Muscle of arm (tissue), 1 donor: ENCODE measurements at regions not wholly inside any gene's neighbourhood (a gene's known extent, or its start where the extent isn't known, plus 50 kb on each side); places are given as distances from the start of the nearest gene placed in this dataset.
"Not testable (repeated sequence)": the region's sequence is repeated elsewhere in the genome, so short reads cannot be mapped to it uniquely, and the experiment has no call there.

Experiments used
- DNase-seq: peaks from one replicate; pipeline ENCODE4 v3.0.0-alpha.2; 2013

DNA sequence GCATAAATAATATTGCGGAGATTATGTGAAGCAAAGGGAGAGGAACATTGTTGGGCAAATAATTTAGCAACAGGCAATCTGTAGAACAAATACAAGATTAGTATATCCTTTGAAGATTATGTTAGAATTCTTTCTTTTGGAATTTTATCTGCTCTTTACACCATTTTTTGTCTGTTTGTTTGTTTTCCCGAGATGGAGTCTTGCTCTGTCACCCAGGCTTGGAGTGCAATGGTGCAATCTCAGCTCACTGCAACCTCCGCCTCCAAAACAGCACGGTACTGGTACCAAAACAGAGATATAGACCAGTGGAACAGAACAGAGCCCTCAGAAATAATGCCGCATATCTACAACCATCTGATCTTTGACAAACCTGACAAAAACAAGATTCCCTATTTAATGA, 250.3 kb downstream of the FSIP2 start:
- not testable (repeated sequence) for DNase-seq

DNA sequence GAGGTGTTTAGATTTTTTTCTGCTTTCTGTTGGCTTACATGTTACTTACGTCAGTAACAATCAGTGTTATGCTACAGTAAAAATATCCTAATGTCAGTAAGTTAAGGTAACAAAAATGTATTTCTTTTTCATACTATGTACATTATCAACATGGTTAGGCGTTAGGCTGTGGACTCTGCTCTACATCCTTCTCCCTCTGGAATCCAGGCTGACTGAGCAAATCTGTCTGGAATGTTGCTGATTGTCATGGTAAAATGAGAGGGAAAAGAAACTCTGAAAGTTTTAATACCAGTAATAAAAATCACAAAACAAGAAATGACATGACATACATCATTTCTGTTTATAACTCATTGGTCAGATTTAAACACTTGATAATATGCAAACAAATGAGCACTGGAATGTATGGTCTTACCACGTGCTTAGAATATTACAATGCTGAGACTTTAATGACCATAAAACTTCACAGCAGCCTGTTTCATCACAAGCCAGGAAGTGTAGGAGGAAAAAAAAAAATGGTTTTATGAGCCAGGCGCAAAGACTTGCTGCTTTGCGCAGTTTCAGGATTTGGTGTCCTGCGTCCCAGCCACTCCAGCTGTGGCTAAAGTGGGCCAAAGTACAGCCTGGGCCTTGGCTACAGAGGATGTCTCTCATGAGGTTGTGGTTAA, 252.4 kb downstream of the FSIP2 start:
- DNase-seq, result no peak

DNA sequence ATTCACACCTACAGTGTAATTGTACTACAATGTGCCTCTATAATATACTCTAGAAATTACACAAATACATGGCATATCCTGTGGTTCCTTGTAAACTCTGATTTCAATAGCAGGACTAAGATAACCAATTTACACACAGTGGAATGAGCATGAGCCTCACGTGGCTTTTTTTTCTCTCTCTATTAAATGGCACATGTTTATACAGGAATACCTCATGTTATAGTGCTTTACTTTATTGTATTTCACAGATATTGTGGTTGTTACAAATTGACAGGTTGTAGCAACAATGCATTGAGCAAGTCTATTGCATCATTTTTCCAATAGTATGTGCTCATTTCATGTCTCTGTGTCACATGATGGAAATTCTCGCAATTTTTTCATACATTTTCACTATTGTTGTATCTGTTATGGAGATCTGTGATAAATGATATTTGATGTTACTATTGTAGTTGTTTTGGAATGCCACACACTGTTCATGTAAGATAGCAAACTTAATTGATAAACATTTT, 260.0 kb downstream of the FSIP2 start:
- no peak for DNase-seq

DNA sequence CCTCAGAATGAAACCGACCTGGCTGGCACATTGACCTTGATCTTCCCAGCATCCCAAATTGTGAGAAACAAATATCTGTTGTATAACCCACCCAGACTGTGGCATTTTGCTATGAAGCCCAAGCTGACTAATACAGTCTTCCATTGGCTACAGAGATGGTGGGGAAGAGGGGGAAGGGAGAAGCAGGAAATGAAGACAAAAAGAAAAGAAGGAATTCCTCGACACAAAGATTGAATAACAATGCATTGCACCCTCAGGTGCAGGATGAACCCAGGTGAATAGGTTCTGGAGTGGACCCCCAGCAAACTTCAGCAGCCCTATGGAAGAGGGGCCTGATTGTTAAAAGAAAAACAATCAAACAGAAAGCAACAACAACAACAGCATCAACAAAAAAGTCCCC, 270.7 kb downstream of the FSIP2 start:
- DNase-seq, result no peak

DNA sequence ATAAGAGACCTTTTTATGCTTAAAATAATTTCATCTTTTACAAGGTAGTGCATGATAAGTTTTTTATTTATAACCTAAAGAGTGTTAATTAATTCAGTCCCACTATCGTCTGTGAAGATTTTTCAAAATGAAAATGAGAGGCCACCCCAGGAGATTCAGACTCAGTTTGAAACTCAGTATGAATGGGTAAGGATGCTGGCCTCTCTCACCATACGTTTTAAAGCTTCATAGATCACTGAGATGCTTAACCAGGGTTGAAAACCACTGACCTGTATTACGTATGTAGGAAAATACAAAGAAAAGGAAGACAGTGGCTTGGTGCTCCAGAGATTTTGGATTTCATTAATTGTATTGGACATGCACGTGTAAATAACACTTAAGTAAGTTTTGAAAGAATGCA, 278.7 kb downstream of the FSIP2 start:
- DNase-seq, result no peak

DNA sequence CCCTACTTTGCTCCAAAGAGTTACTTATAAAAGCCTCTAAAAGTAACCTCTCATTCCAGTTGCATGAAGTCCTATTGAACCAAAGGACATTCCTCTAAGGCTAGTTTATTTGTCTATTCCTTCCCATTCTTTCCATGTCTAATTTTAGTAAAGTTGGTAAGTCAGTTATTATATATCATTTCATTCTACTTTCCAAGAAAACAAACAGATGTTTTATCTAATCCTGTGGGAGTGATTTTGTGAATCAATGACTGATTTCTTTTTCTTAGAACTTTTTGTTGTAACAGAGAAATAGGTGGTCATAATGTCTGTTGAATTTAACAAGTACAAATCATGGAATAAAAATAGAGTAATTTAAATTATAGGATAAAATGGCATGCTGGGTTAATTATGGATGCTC, 286.3 kb downstream of the FSIP2 start:
- no peak for DNase-seq

DNA sequence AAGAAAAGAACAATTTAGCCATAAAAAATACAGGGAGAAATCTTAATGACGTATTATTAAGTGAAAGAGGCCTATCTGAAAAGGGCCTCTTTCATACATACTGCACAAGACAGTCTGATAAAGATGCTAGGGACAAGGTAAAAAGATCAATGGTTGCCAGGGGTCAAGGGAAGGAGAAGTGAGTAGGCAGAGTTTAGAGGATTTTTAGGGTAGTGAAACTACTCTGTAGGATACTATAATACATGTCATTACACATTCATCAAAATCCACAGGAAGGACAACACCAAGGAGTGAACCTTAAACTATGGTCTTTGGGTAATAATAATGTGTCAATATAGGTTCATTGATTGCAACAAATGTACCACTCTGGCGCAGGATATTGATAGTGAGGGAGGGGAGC, 289.3 kb downstream of the FSIP2 start:
- no peak for DNase-seq

DNA sequence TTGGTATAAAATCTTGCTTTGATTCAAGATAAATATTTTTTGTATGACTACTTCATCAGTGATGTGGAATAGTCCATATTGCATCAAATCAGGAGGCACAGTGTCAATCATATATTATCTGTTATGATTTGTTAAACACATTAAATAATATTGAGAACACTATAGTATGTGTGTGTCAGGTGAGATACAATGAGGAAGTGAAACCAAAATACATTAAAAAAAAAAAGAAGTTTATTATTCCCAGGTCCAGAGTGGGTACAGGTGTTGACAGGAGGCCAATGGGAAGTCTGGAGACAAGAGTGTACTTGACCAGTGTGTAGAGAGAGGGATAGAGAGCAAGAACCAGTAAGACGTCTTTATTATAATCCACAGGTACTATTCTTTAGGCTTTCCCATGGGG, 292.6 kb downstream of the FSIP2 start:
- DNase-seq, result no peak

DNA sequence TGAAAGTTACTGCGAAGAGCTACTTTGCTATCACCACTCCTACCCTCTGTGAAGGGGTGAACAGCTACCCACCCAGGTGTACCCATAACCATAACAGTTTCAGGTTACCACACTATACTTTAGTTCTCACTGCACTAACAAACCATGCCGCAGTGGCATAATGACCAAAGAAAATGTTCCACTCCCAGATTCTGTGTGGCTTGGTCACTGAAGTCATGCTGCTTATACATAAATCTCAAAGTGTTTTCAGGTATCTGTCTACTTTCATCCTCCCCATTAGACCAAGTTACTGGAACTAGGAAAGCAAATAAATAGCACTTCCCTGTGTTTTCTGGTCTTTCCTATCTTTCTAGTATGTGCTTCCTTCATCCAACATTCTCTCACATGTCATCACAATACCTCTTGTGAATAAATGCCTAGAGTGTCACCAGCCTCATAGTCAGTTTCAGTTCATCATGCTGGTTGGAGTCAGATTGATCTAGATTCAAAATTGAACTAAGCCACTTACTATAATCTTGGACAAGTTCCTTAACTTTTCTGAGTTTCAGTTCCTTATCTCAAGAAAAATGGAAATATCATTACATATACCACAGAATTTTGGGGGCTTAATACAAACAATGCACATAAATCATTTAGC, 293.6 kb downstream of the FSIP2 start:
- DNase-seq, result no peak

DNA sequence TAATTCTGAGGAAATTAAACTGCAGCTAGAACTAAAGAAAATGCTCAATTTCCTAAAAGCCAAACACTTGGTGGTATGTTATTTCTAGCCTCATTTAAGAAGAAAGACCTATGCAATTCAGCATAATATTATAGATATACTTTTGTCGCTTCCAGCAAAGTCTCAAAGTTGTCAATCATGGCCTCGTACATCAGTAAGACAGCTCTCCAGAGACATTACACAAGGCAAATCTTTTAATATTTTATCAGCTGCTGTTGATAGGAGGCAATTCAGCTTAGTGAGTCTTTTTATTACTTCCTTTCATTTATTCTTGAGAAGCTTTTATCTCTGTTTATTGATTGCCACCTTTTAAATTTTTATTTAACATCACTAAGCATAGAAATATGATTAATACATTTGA, 294.3 kb downstream of the FSIP2 start:
- DNase-seq, result no peak

DNA sequence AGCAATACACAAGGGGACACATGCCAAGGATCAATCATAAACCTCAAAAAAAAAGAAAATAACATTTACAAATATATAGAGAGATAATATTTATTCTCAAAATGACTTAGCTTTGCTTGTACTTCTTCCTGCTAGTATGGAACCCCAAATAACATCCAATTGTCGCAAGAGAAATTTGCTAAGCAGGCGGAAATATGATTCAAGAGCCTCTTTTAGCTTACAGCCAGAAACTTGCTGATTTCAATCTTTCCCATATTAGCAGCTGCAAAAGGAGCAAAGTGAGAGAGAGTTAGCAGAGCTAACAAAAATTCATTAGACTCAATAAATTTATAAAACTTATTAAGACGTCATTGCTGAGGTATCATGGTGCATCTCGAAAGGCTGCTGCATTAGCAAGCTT, 294.9 kb downstream of the FSIP2 start:
- no peak for DNase-seq

DNA sequence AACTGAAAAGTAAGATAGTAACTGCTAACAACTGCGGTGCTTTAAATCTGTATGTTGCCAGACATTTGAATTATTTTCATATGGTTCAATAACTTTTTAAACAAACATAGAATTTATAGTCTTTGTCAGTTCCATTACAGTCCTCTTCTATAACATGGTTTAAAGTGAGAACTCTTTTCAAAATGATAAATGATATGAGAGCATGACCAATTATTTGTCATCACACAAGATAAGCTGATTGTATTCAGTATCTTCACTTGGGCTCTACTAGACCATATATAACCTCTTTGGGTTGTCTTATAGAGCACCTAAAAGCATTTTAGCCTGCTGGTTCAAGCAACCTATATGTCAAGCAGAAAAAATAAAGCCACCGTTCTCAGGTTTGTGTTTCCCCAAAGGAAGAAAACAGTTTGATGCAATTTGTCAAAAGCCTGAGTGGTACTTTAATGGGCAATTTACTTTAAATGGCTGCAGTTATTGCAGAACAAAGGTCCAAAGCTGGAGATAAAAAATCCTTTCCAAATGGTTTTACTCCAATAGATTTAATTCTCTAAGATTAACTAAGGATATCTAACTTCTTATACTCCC, 298.4 kb downstream of the FSIP2 start:
- no peak for DNase-seq

DNA sequence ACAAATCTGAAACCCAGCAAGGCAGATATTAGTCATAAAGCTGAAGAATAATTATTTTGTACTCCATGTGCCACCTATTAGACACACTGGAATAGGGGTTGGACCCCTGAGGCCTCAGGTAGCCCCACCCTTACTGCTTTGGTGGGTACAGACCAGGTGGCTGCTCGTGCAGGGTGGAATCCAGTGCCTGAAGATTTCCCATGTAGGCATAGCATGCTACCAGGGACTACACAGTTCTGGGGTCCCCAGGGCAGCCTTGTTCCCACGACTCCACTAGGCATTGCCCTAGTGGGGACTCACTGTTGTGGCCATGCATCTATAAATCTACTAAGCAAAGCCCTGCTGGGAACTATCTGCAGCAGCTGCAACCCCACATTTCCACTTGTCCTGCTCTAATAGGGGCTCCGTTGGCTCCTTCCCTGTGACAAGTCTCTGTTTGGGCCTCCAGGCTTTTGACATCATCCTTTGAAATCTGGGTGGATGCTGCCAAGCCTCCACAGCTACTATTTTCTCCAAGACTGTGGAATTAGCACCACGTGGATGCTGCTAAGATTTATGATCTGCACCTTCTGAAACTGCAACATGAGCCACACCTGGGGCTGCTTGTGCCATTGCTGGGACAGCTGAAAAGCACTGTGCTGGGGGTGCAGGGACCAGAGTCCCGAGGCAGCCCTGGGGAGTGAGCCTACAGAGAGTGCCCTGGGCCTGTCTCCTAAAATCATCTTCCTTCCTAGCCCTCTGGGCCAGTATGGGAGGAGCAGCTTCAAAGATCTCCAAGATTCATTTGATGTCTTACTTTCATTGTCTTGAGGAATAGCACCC, 303.8 kb downstream of the FSIP2 start:
- DNase-seq, result no peak

DNA sequence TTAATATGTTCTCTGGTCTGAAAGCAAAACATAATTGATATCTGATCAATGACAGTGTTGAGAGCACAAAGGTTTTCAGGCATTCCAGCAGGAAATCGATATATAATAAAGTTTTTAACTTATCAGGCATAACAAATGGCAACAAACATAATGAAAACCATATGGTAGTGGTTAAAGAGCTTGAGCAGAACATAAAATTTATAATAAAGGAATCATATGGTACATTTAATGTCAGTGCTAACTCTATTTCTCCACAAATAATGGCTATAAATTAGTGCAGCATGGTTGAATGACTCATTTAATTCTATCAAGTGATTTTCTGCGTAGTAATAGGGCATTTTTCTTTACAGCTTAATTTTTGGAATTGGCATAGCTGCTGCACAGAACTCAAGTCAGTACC, 306.2 kb downstream of the FSIP2 start:
- DNase-seq, result no peak

DNA sequence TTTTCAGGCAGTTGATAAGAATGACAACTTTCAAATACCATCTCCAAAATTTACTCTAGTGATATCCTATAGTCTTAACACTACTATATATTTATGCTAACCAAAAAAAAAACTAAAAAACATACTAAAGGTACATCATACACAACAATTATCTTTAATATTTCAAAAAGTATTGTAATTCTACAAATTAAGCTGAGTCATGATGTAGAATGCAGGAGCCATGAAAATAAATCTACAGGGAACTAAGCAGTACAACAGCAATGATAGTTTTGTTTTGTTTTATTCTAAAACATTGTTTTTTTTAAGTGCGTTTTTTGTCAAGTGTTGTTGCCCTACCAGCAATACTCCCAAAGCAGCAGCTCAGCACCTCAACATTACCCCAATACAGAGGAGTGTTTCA, 314.3 kb downstream of the FSIP2 start:
- DNase-seq, result no peak

DNA sequence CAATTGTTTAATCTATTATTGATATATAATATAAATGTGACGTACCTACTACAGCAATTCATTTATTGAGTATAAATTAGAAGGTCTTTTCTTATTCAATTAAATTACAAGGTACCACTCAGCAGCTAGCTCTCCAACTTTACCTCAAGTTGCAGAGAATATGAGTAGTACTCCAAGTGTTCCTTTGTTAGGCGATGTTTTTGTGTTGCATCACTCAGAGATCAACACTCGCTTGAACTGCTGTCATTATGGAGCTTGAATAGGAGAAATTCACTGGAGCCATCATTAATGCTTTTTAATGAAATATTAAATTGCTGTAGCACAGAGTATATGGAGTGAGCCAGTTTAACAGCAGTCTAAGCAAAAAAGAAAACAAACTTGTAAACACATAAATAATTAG, 320.0 kb downstream of the FSIP2 start:
- no peak for DNase-seq

DNA sequence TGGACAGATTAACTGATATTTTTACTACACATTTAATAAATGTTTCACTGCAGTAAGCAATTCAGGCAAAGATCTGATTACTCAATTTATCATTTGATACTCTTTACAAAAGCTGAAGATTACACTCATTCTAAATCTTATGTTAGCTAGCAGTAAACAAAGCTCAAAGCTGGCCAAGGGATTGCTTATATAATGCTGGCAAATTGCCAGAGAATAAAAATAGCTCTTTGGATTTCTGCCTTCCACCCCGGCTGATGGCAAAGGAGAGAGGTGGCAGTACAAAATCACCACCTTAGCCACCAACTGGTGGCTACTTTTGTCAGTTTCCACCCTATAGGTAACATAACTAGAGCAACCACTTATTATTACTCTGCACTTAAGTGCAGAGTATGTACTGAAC, 320.5 kb downstream of the FSIP2 start:
- DNase-seq, result peak; percentile 15

DNA sequence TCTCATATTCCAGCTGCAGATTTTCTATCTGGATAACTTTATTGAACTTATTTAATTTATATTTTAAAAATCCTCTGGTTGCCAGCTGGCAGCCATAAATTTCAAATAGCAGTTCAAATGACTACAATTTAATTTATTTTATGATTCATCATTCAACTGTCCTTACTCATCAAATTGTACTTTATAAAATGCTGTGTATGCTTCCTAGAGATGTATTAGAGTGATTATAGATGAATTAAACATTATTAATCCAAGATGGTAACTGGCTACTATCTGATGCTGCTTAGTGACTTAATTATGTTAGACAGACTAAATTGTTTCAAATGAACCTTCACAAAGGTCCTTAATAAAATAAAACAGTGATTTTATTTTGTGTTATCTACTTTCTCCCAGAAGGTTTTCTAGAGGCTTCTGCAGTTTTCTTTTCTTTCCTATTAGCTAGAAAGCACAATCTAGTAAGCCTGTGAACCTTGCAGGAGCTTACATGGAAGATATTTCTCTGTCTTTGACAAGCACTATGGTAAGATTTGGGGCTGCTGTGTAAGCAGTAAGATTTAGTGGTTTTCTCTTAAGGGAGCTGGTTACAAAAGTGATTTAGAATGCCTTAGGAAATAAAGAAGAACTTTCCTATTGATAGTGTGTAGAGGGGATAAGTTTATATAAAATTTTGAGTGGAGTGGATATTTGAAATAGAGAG, 322.3 kb downstream of the FSIP2 start:
- DNase-seq, result no peak

DNA sequence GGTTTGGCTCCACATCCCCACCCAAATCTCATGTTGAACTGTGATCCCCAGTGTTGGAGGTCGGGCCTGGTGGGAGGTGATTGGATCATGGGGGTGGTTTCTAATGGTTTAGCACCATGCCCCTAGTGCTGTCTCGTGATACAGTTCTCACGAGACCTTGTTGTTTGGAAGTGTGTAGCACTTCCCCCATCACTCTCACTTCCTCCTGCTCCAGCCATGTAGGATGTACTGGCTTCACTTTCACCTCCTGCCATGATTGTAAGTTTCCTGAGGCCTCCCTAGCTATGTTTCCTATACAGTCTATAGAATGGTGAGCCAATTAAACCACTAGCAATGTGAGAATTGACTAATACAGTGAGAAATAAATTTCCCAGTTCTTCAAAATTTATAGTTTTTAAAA, 325.9 kb downstream of the FSIP2 start:
- no peak for DNase-seq

DNA sequence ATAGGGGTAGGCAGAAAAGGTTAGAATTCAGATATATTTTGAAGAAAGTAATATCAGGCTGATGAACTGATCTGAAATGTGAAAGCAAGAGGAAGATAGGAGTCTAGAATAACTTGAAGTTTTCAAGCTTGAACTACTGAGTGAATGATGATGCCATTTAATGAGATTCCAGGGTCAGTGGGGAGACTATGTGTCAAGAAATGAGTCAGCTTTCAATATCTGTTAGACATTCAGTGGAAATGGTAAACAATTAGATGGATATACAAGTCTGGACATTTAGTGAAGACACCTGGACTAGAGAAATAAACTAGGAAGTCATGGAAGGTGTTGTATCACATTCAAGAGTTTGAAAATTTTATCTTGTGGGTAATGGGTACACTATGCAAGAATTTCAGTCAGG, 326.9 kb downstream of the FSIP2 start:
- DNase-seq, result no peak

DNA sequence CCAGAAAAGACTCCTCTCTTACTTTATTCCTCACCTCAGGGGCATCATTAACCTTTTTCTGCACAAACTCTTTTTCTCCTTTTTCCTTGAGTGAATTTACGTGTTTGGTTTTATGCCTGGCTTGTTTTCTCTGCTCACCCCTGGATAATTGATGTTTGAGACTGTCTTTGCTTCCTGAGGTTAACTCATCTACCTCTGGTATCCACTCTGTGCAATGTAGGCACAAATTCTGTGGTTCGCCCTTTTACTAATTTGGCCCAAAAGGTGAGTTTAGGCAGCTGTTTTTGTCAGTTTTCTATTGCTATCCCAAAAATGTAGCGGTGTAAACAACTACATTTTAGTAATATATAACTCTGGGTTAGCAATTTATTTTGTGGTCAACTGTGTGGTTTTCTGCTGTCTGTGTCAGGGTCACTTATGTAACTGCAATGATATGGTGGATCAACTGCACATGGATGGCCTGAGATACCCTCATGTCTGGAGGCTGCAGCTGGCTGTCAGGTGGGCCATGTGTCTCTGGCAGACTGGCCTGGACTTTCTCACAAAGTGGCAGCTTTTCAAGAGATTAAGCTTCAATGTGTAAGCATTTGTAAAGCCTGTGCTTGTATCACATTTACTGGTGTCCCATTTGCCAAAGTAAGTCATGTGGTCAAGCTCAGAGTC, 329.7 kb downstream of the FSIP2 start:
- no peak for DNase-seq
